ENCODE measurements at regions not wholly inside any gene's neighbourhood (a gene's known extent, or its start where the extent isn't known, plus 50 kb on each side); places are given as distances from the start of the nearest gene placed in this dataset.

- Histone ChIP-seq H3K4me1 (ENCODE audit: control insufficient read depth, insufficient read depth, low read length, unreplicated experiment) (no peaks in the 10 kb centered on the region), H3K27ac (ENCODE audit: low read depth, low read length) (no peak overlapping the region), H2AFZ (ENCODE audit: low read length, unreplicated experiment) (no peak overlapping the region)
Measured at GRCh38 chr21:26708223-26708800, 135.2 kb upstream of the CYYR1 start.

GRCh38 chr21:26707246-26707645 is 134.2 kb upstream of the CYYR1 start:
- H2AFZ ChIP-seq (ENCODE audit: low read length, unreplicated experiment), result no peak overlapping the region
- H3K36me3 ChIP-seq (ENCODE audit: insufficient read depth, low read length), result no peaks in the 10 kb centered on the region

More at GRCh38 chr21:26708223-26708800, 135.2 kb upstream of the CYYR1 start:
- Histone ChIP-seq H3K4me3 (ENCODE audit: low read depth, low read length) (no peak overlapping the region), H3K79me2 (ENCODE audit: control insufficient read depth, insufficient read depth, low read length, unreplicated experiment) (no peaks in the 10 kb centered on the region), H3K27me3 (ENCODE audit: insufficient read depth, low read length) (peaks cover 34% of the 10 kb centered on the region), H3K36me3 (ENCODE audit: insufficient read depth, low read length) (no peaks in the 10 kb centered on the region)

GRCh38 chr21:26698416-26698815 is 125.3 kb upstream of the CYYR1 start:
- Histone ChIP-seq H3K36me3 (ENCODE audit: insufficient read depth, low read length) (no peaks in the 10 kb centered on the region), H3K4me1 (ENCODE audit: control insufficient read depth, insufficient read depth, low read length, unreplicated experiment) (no peaks in the 10 kb centered on the region), H3K27me3 (ENCODE audit: insufficient read depth, low read length) (peaks cover 66% of the 10 kb centered on the region), H3K27ac (ENCODE audit: low read depth, low read length) (no peak overlapping the region), H3K79me2 (ENCODE audit: control insufficient read depth, insufficient read depth, low read length, unreplicated experiment) (no peaks in the 10 kb centered on the region), H3K4me3 (ENCODE audit: low read depth, low read length) (no peak overlapping the region), H2AFZ (ENCODE audit: low read length, unreplicated experiment) (no peak overlapping the region)

More at GRCh38 chr21:26707246-26707645, 134.2 kb upstream of the CYYR1 start:
- Histone ChIP-seq H3K79me2 (ENCODE audit: control insufficient read depth, insufficient read depth, low read length, unreplicated experiment) (no peaks in the 10 kb centered on the region), H3K4me3 (ENCODE audit: low read depth, low read length) (no peak overlapping the region), H3K27me3 (ENCODE audit: insufficient read depth, low read length) (peaks cover 33% of the 10 kb centered on the region), H3K27ac (ENCODE audit: low read depth, low read length) (no peak overlapping the region), H3K4me1 (ENCODE audit: control insufficient read depth, insufficient read depth, low read length, unreplicated experiment) (no peaks in the 10 kb centered on the region)

- no peaks in the 10 kb centered on the region for H3K36me3 ChIP-seq (ENCODE audit: insufficient read depth, low read length)
- H3K79me2 ChIP-seq (ENCODE audit: control insufficient read depth, insufficient read depth, low read length, unreplicated experiment), result no peaks in the 10 kb centered on the region
- no peaks in the 10 kb centered on the region for H3K4me1 ChIP-seq (ENCODE audit: control insufficient read depth, insufficient read depth, low read length, unreplicated experiment)
- H2AFZ ChIP-seq (ENCODE audit: low read length, unreplicated experiment), result no peak overlapping the region
- no peak overlapping the region for H3K27ac ChIP-seq (ENCODE audit: low read depth, low read length)
- H3K4me3 ChIP-seq (ENCODE audit: low read depth, low read length), result no peak overlapping the region
- H3K27me3 ChIP-seq (ENCODE audit: insufficient read depth, low read length), result peaks cover 80% of the 10 kb centered on the region
Measured at GRCh38 chr21:26691416-26691815, 118.3 kb upstream of the CYYR1 start.

- H3K36me3 ChIP-seq (ENCODE audit: insufficient read depth, low read length), result no peaks in the 10 kb centered on the region
Measured at GRCh38 chr21:26686705-26687104, 113.6 kb upstream of the CYYR1 start.

GRCh38 chr21:26686278-26686677 is 113.2 kb upstream of the CYYR1 start:
- H3K27me3 ChIP-seq (ENCODE audit: insufficient read depth, low read length), result peaks cover 34% of the 10 kb centered on the region
- no peaks in the 10 kb centered on the region for H3K79me2 ChIP-seq (ENCODE audit: control insufficient read depth, insufficient read depth, low read length, unreplicated experiment)
- H3K4me3 ChIP-seq (ENCODE audit: low read depth, low read length), result no peak overlapping the region
- H3K36me3 ChIP-seq (ENCODE audit: insufficient read depth, low read length), result no peaks in the 10 kb centered on the region
- no peak overlapping the region for H3K27ac ChIP-seq (ENCODE audit: low read depth, low read length)
- no peak overlapping the region for H2AFZ ChIP-seq (ENCODE audit: low read length, unreplicated experiment)
- H3K4me1 ChIP-seq (ENCODE audit: control insufficient read depth, insufficient read depth, low read length, unreplicated experiment), result no peaks in the 10 kb centered on the region

More at GRCh38 chr21:26686705-26687104, 113.6 kb upstream of the CYYR1 start:
- H3K79me2 ChIP-seq (ENCODE audit: control insufficient read depth, insufficient read depth, low read length, unreplicated experiment), result no peaks in the 10 kb centered on the region
- peaks cover 38% of the 10 kb centered on the region for H3K27me3 ChIP-seq (ENCODE audit: insufficient read depth, low read length)
- no peaks in the 10 kb centered on the region for H3K4me1 ChIP-seq (ENCODE audit: control insufficient read depth, insufficient read depth, low read length, unreplicated experiment)
- no peak overlapping the region for H3K27ac ChIP-seq (ENCODE audit: low read depth, low read length)
- no peak overlapping the region for H2AFZ ChIP-seq (ENCODE audit: low read length, unreplicated experiment)
- H3K4me3 ChIP-seq (ENCODE audit: low read depth, low read length), result no peak overlapping the region

GRCh38 chr21:26684889-26685288 is 111.8 kb upstream of the CYYR1 start:
- Histone ChIP-seq H3K4me3 (ENCODE audit: low read depth, low read length) (no peak overlapping the region), H3K36me3 (ENCODE audit: insufficient read depth, low read length) (no peaks in the 10 kb centered on the region), H2AFZ (ENCODE audit: low read length, unreplicated experiment) (no peak overlapping the region), H3K27ac (ENCODE audit: low read depth, low read length) (no peak overlapping the region), H3K4me1 (ENCODE audit: control insufficient read depth, insufficient read depth, low read length, unreplicated experiment) (no peaks in the 10 kb centered on the region), H3K27me3 (ENCODE audit: insufficient read depth, low read length) (peaks cover 27% of the 10 kb centered on the region), H3K79me2 (ENCODE audit: control insufficient read depth, insufficient read depth, low read length, unreplicated experiment) (no peaks in the 10 kb centered on the region)

GRCh38 chr21:26683996-26684395 is 110.9 kb upstream of the CYYR1 start:
- Histone ChIP-seq H3K27ac (ENCODE audit: low read depth, low read length) (no peak overlapping the region), H3K36me3 (ENCODE audit: insufficient read depth, low read length) (no peaks in the 10 kb centered on the region), H3K4me3 (ENCODE audit: low read depth, low read length) (no peak overlapping the region), H2AFZ (ENCODE audit: low read length, unreplicated experiment) (no peak overlapping the region), H3K4me1 (ENCODE audit: control insufficient read depth, insufficient read depth, low read length, unreplicated experiment) (no peaks in the 10 kb centered on the region), H3K79me2 (ENCODE audit: control insufficient read depth, insufficient read depth, low read length, unreplicated experiment) (no peaks in the 10 kb centered on the region), H3K27me3 (ENCODE audit: insufficient read depth, low read length) (peaks cover 27% of the 10 kb centered on the region)

GRCh38 chr21:26679284-26679683 is 106.2 kb upstream of the CYYR1 start:
- H3K4me3 ChIP-seq (ENCODE audit: low read depth, low read length), result no peak overlapping the region
- H3K27ac ChIP-seq (ENCODE audit: low read depth, low read length), result no peak overlapping the region
- H3K79me2 ChIP-seq (ENCODE audit: control insufficient read depth, insufficient read depth, low read length, unreplicated experiment), result no peaks in the 10 kb centered on the region
- no peaks in the 10 kb centered on the region for H3K36me3 ChIP-seq (ENCODE audit: insufficient read depth, low read length)
- peaks cover 38% of the 10 kb centered on the region for H3K27me3 ChIP-seq (ENCODE audit: insufficient read depth, low read length)
- H3K4me1 ChIP-seq (ENCODE audit: control insufficient read depth, insufficient read depth, low read length, unreplicated experiment), result no peaks in the 10 kb centered on the region
- H2AFZ ChIP-seq (ENCODE audit: low read length, unreplicated experiment), result no peak overlapping the region

GRCh38 chr21:26674323-26674722 is 101.2 kb upstream of the CYYR1 start:
- no peaks in the 10 kb centered on the region for H3K79me2 ChIP-seq (ENCODE audit: control insufficient read depth, insufficient read depth, low read length, unreplicated experiment)
- H3K4me1 ChIP-seq (ENCODE audit: control insufficient read depth, insufficient read depth, low read length, unreplicated experiment), result no peaks in the 10 kb centered on the region
- no peaks in the 10 kb centered on the region for H3K36me3 ChIP-seq (ENCODE audit: insufficient read depth, low read length)
- H2AFZ ChIP-seq (ENCODE audit: low read length, unreplicated experiment), result no peak overlapping the region
- H3K27ac ChIP-seq (ENCODE audit: low read depth, low read length), result no peak overlapping the region
- no peak overlapping the region for H3K4me3 ChIP-seq (ENCODE audit: low read depth, low read length)
- peaks cover 30% of the 10 kb centered on the region for H3K27me3 ChIP-seq (ENCODE audit: insufficient read depth, low read length)

GRCh38 chr21:26669215-26669764 is 96.2 kb upstream of the CYYR1 start:
- Histone ChIP-seq H2AFZ (ENCODE audit: low read length, unreplicated experiment) (no peak overlapping the region), H3K27ac (ENCODE audit: low read depth, low read length) (no peak overlapping the region), H3K4me3 (ENCODE audit: low read depth, low read length) (no peak overlapping the region), H3K27me3 (ENCODE audit: insufficient read depth, low read length) (peaks cover under 1% of the 10 kb centered on the region; the same call in 1 of the 2 replicates), H3K79me2 (ENCODE audit: control insufficient read depth, insufficient read depth, low read length, unreplicated experiment) (no peaks in the 10 kb centered on the region), H3K4me1 (ENCODE audit: control insufficient read depth, insufficient read depth, low read length, unreplicated experiment) (no peaks in the 10 kb centered on the region), H3K36me3 (ENCODE audit: insufficient read depth, low read length) (no peaks in the 10 kb centered on the region)
